Cardiac muscle cell (in vitro differentiated cells and primary cell): ENCODE measurements at regions not wholly inside any gene's neighbourhood (a gene's known extent, or its start where the extent isn't known, plus 50 kb on each side); places are given as distances from the start of the nearest gene placed in this dataset.

Experiments used
- DNase-seq, 2 donors: peaks; one replicate each; pipeline versions ENCODE4 v3.0.0 to v3.0.0-alpha.2; 2010 to 2017; ENCODE audit warnings: low read depth in 1 of 2, low spot score in 1 of 2
- H3K27ac ChIP-seq: fragments of 200-600 bp; sonication (generic); 2 replicates; pipeline ENCODE4 v1.5.1; 2016
- H3K27me3 ChIP-seq: fragments of 200-600 bp; sonication (generic); 2 replicates; pipeline ENCODE4 v1.6.0; 2016; ENCODE audit warnings: control low read depth
- H3K36me3 ChIP-seq: fragments of 200-600 bp; sonication (generic); 2 replicates; pipeline ENCODE4 v1.5.1; 2016; ENCODE audit warnings: control low read depth
- H3K4me1 ChIP-seq: fragments of 200-600 bp; sonication (generic); 2 replicates; pipeline ENCODE4 v1.8.1; 2017; ENCODE audit warnings: low read depth, mild to moderate bottlenecking, mixed run types
- H3K4me3 ChIP-seq: fragments of 200-600 bp; sonication (generic); 2 replicates; pipeline ENCODE4 v1.5.1; 2016; ENCODE audit warnings: mild to moderate bottlenecking
- H3K9me3 ChIP-seq: fragments of 200-600 bp; sonication (generic); 2 replicates; pipeline ENCODE4 v1.5.1; 2017; ENCODE audit warnings: low read depth, mild to moderate bottlenecking, control low read depth
- TF ChIP-seq, protein P1 (sequence below): IDR thresholded peaks from 2 replicates; pipeline ENCODE4 v1.5.1; 2012; ENCODE audit warnings: low read depth, mild to moderate bottlenecking, low read length

DNA sequence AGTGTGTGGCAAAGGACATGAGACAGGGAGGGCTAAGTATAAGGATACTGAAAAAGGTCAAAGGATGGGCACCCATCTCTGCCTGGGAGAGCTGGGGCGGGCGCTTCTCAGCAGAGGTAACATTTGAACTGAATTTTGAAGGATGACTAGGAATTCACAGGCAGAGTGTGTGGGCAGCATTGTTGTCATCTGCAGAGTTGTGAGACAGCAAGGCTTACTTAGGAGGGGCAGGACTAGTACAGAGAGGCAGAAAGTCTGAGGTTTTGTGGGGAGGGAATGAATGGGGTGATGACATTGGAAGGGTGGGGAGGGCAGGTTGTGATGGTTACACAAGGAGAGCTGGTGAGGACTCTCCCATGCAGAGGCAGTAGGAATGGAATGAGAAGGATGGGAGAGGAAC lies 84.1 kb upstream of the PRR23C start:
- Histone ChIP-seq H3K9me3 (no peaks in the 10 kb centered on the region), H3K27me3 (no peaks in the 10 kb centered on the region), H3K27ac (no peak overlapping the region), H3K4me1 (no peaks in the 10 kb centered on the region), H3K4me3 (no peak overlapping the region), H3K36me3 (no peaks in the 10 kb centered on the region)
- DNase-seq = no peak
- TF ChIP-seq, protein P1, sequence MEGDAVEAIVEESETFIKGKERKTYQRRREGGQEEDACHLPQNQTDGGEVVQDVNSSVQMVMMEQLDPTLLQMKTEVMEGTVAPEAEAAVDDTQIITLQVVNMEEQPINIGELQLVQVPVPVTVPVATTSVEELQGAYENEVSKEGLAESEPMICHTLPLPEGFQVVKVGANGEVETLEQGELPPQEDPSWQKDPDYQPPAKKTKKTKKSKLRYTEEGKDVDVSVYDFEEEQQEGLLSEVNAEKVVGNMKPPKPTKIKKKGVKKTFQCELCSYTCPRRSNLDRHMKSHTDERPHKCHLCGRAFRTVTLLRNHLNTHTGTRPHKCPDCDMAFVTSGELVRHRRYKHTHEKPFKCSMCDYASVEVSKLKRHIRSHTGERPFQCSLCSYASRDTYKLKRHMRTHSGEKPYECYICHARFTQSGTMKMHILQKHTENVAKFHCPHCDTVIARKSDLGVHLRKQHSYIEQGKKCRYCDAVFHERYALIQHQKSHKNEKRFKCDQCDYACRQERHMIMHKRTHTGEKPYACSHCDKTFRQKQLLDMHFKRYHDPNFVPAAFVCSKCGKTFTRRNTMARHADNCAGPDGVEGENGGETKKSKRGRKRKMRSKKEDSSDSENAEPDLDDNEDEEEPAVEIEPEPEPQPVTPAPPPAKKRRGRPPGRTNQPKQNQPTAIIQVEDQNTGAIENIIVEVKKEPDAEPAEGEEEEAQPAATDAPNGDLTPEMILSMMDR = no peak

DNA sequence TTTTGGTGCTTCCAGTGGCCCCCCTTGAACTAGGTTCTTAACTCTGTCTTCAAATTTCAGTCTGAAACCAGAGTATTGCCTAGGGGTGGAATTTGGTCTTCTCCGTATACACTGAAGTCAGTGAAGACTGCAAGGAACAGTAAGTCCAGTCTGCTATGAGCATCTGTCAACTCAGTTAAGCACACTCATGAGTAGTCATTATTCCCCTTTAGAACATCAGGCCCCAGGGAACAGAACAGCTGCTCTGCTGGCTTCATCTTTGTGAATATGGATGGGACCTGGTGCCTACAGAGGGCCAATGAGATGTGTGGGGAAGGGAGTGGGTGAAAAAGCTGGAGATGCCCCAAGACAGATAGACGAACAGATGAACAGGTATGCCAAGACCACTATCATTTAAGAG lies 85.2 kb upstream of the PRR23C start:
- DNase-seq = no peak
- H3K4me3 ChIP-seq = no peak overlapping the region
- no peaks in the 10 kb centered on the region for H3K4me1 ChIP-seq
- TF ChIP-seq, protein P1 = no peak
- H3K27ac ChIP-seq = no peak overlapping the region
- no peaks in the 10 kb centered on the region for H3K27me3 ChIP-seq
- no peaks in the 10 kb centered on the region for H3K36me3 ChIP-seq
- H3K9me3 ChIP-seq = no peaks in the 10 kb centered on the region

DNA sequence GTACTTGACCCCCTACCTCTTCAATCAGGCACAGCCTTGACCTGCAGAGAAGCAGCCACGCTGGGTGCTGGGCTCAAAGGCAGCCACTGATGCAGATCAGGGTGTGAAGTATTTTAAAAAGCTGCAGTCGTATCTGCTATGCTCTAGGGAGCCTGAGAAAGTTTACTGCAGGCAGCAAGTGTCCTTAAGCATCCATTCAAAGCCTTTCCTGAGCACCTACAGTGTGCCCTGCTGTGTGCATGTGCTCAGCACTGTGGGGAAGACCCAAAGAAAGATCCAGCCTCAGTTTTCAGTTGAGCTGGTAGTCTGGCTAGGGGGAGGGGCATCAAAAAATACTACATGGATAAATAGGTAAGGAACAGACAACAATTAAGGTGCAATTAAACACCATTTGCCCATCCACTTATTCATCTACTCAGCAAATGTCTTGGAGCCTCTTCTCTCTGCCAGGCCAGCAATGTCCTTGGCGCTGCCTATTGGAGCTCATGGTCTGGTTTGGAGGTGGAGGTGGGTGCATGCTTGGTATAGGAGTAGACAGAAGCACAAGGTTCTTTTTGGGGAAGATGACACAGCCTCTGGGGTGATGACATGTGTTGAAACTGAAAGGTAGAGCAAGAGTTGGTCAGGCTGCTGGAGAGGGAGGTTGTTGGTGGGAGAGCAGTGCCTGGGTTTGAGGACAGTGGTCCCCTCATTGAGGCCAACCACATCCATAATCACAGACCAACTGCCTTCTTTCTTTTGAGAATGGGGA lies 85.9 kb upstream of the PRR23C start:
- Histone ChIP-seq H3K27me3 (no peaks in the 10 kb centered on the region), H3K36me3 (no peaks in the 10 kb centered on the region), H3K9me3 (no peaks in the 10 kb centered on the region), H3K4me3 (no peak overlapping the region), H3K27ac (no peak overlapping the region), H3K4me1 (no peaks in the 10 kb centered on the region)
- TF ChIP-seq, protein P1 = no peak
- DNase-seq = no peak

DNA sequence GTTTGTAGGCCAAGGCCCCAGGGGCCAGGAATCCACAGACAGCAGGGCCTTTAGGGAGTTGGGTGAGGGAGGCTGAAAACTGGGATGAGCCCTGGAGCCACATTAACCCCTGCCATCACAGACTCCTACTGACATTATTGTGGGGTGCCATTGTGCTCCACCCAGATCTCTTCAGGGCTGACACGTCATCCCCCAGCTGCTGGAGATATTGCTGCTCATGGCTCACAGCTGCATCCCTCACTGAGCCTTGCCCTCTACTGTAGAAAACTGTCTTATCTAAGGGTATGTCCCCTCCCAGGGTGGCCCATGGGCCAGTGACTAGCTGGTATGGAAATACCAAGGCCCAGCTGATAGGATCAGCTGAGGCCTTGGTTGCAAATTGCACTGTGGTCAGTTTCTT lies 87.3 kb upstream of the PRR23C start:
- TF ChIP-seq, protein P1 = no peak
- Histone ChIP-seq H3K4me1 (no peaks in the 10 kb centered on the region), H3K4me3 (no peak overlapping the region), H3K9me3 (no peaks in the 10 kb centered on the region), H3K27ac (no peak overlapping the region), H3K36me3 (no peaks in the 10 kb centered on the region), H3K27me3 (no peaks in the 10 kb centered on the region)
- no peak for DNase-seq

DNA sequence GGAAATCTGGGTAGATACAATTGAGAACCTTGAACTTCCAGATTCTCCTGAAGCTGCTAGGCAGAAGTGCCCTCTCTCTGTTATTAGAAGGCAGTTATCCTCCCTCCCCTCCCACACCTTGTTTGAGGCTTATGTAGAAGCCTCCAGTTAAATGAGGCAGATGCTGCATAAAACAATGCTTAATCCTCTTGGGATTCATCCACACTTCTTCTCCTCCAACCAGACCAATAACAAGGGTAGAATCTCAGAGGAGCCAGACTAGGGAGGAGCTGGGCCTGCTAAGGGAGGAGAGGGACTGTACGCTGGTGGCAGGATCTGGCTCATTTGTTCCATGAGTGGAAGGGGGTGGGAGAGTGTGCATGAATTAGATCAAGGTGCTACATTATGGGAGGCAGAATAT lies 88.3 kb upstream of the PRR23C start:
- DNase-seq = no peak
- H3K4me3 ChIP-seq = no peak overlapping the region

More for the DNA sequence above, 88.3 kb upstream of the PRR23C start:
- Histone ChIP-seq H3K4me1 (no peaks in the 10 kb centered on the region), H3K27ac (no peak overlapping the region), H3K27me3 (no peaks in the 10 kb centered on the region), H3K36me3 (no peaks in the 10 kb centered on the region), H3K9me3 (no peaks in the 10 kb centered on the region)
- TF ChIP-seq, protein P1 = no peak
